HG02840 (cell line): ENCODE measurements at regions not wholly inside any gene's neighbourhood (a gene's known extent, or its start where the extent isn't known, plus 50 kb on each side); places are given as distances from the start of the nearest gene placed in this dataset.

Experiments
- ATAC-seq: cut with Tn5 transposase; IDR thresholded peaks from one replicate; pipeline ENCODE4 v1.9.1; 2021; ENCODE audit warnings: mild to moderate bottlenecking, moderate library complexity, moderate number of reproducible peaks; ENCODE audit not compliant: unreplicated experiment, low FRiP score

DNA sequence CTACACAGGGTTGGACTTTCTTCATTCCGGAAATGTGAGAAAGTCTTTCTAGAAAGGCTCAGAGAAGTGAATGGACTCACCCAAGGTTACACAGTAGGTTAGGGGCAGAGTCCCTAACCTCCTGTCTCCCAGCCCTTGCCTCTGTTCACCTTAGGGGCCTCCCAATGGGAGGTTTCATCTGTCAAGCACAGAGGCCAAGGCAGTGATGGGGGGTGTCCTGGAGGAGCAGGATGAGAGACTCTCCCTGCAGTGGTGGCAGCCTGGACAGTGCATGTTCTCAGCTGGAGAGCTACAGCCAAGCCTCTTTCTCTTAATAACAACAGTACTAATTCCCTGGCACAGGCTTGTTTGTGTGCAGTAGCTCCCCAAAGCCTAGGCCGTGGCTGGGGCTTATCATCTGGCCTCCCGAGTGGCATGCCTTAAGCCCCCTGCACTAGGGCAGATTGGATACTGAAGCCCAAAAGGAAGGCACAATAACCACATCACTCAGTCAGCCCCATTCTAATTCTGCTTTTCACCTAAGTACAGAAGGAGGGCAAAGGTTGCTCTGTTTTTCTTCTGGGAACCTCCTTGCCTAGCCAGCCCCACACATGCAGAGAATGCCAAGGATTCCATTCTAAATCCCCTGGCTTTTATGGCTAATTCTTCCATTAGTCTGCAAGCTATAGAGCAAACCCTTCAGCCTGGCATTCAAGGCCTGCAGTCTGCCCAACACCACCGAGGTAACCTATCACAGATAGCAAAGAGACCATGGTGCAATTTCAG, 50.2 kb upstream of the XPA start:
- ATAC-seq = no peak

DNA sequence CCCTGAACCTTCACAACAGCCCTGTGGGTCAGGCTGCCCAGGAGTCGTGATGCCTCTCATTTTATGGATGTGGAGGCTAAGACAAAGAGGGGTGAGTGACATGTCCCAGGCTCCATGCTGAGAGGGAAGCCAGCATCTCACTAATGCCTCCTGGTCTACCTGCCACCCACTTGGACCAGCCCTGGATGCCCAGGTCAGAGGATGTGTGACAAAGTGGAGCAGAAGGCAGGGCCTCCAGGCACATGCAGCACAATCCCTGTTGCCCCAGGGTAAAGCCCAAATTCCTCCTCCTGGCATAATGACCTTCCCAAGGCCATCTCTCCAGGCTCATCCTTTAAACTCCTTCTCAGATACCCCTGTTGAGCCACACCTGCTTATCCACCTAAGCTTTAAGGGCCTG, 51.4 kb upstream of the XPA start:
- ATAC-seq = no peak

DNA sequence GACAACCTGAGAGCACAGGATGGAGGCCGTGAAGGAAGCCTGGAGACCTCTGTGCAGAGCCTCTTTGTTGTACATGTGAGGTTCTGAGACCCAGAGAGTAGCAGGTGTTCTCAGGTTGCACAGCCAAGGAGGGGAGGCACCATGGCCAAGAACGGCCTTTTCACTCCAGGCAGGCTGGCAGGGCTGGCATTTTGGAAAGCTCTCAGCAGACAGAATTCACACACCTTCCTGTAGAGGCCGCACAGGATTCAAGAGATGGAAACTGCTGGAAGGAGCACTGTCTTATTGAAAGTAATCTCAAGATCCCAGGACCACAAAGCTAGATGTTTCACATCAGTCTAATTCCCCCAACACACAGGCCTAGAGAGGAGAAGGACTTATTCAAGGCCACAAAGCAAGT, 52.8 kb upstream of the XPA start:
- ATAC-seq = no peak

DNA sequence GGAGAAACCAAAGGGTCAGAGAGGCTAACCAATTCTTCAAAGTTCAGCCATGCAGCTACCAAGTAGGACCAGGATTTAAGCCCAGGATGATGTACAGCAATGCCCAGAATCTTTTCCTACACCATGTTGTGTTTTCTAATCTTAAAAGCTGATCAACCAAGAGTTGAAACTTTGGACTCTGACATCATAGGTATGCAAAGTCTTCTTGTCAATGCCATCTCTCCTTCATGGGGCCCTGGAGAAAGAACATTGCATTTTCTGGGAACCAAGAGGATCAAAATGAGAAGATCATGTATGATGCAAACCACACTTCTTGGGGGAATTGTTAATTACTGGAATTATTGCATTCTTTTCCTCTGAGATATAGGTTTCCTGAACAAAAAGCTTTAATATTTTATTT, 54.4 kb upstream of the XPA start:
- no peak for ATAC-seq

DNA sequence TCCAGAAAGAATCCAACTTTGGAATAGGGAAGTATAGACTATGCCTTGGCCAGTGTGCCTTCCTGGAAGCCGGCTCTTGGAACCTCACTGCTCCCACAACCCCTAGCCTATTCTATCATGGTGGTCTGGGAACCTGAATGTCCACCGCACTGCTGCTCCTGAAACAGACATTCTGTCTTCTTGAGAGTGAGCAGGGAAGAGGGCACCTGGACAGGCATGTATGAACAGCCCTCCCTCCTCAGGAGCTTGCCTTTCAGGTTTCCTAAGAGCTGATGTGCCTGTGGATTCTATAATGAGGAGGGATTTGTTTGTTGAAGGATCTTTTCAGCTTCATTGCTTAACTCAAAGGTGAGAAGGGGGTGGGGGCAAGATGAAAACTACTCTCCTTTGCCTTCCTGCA, 55.1 kb upstream of the XPA start:
- no peak for ATAC-seq

DNA sequence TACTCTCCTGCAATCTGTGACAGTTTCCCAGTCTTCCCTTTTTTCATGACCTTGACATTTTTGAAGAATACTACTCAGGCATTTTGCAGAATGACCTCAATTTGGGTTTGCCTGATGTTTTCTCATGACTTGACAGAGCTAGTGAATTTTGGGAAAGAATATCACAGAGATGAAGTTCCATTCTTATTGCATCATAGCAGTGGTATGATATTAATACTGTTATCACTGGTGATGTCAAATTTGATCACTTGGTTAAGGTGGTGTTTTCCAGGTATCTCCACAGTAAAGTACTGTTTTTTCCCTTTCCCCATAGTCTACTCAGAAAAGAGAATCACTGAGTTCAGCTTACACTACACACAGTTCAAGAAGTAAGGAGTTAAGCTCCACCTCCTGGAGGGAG, 56.2 kb upstream of the XPA start:
- ATAC-seq = no peak

DNA sequence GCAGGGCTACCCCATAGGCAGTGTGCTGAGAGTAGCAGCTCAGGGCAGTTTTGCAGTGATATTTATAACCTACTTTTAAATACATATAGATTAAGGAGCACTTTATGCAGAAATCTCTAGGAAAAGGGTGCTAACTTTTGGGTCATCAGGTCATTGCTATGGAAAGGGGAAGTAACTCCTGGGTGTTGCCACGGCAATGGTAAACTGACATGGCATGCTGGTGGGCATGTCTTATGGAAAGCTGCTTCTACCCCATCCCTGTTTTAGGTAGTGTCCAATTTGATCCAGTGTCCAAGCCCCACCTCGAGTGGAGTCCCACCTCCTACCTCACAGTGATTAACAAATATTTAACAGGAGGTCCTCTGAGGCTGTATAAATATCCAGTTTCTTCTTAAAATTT, 56.8 kb upstream of the XPA start:
- no peak for ATAC-seq

DNA sequence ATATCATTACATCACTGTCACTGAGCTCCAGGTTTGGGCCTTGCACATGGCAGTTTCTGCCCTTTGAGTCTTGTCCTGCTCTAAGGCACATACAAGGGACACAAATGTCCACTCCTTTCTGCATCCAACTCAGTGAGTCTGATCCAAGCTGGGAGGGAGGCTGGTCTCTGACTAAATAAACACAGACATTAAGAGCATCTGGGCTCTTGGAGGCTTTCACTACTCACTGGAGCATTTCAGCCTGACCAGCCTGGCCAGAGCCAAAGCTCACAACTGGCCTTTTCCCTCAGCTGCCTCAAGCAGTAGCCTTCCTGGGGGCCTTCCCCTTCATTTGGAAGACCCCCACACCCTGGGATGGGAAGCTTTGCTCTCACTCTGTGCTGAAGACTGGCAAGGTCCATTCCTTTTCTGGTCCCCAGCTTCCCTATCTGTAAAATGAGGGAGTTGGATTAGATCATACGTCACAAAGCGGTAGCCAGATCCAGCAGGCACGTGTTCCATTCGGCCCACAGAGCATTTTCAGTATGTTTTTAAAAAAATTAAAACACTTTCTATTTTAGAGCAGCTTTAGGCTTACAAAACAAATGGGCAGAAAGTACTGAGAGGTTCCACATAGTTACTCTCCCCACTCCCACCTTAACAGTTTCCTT, 58.6 kb upstream of the XPA start:
- no peak for ATAC-seq

DNA sequence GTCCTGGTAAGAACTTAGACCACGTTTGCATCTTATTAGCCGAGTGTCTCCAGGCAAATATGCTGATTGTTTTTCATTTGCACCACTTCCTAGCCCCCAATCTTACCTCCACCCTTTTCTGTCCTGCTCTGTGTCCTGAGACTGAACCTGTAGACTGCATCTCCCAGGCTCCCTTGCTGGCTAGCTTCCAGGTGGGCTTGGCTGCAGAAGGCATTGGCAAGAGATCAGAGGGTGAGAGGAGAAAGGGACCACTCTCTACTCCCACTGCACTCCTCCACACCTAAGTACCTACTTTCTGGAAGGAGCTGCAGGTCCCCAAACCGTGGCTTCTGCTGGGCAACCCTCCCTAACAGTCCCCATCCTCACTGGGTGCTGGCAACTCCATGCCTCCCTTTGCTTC, 59.9 kb upstream of the XPA start:
- no peak for ATAC-seq

DNA sequence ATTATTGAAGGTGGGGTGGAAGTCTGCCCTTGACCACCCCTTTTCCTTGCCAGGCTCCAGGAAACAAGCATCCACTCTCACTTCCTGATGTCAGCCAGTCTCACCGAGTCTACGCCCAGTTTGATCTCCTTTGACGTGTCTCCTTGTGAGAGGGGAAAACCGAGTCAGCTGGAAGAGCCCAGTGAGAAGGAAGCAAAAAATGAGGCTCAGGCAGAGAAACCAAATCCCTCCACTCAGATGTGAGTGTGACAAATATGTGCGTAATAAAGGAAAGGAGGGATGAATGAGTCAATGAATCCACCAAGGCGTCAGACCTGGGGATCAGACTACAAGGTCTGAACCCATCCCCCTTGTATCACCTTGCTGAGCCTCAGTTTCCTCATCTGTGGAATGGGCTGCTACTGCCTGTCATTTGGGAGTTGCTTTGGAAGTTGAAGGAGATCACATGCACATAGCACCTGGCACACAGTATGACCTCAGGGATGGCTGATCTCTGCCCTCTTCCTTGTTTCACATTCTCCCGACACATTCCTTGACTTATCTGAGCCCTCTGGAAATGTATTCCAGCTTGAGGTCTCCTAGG, 61.3 kb upstream of the XPA start:
- ATAC-seq = no peak

DNA sequence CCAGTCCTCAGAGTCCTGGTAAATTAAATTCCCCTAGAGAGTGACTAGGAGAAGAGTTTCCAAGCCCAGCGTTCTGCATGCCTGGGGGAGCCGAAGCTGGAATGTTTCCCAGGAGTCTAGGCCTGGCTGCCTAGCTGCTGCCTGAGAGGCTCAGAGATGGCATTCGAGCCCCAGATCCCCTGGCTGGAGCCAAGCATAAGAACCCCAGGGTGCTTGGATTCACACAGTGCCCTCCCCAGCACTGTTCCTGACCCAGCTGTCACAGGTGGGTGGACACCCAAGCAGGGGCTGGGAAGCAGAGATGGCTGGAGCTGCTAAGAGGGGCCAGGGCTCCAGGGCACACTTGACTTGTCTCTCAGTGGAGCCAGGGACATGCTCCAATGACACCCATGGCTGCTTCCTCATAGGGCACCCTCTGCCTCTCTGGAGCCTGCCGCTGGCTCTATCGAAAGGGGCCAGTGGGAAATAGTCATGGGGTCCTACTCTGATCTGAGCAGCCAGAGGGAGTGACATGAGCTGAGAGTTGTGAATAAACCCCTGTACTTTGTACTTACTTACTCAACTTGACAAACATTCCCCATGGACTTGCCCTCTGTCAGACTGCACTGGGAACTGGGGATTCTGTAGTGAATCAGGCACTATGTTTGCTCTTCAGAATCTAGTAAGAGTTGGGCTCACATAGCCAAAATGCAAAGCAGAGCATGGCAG, 62.6 kb upstream of the XPA start:
- ATAC-seq = no peak

DNA sequence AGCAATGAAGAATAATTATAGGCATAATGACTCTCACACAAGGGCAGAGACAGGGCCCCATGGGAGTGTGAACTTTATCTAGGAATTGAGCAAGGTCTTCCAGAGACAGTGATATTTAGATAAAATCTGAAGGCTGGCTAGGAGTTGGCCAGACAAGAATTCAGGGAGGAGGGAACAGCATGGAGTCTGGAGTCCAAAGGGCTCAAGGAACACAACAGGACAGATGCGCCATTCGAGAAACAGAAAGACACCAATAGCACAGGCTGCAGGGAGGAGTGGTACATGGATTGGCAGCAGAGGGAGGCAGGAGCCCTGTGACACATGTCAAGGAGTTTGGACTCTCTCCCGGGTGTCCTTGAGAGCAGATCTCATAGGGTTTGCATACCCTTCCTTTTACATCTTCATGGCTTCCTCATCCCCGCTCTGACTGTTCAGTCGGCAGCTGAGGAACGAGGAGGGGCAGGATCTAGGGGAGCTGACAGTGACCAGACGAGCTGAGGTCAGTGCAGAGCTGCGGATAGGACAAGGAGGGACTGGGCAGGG, 64.0 kb upstream of the XPA start:
- ATAC-seq = no peak

DNA sequence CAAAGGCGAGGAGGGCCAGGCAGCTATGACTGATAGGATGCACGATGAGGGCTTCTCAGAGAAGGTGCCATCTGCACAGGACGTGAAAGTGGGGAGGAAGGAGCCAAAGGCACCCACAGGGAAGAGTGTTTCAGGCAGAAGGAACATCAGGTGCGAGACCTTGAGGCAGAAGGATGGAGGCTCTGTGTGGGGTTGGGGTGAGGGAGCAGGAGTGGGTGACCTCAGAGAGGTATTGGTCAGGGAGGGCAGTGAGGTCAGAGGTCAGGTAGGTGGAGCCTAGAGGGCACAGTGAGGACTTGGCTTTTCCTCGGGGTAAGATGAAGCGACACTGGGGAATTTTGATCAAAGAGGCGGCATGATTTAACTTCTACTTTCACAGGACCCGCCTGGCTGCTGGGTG, 64.7 kb upstream of the XPA start:
- no peak for ATAC-seq

DNA sequence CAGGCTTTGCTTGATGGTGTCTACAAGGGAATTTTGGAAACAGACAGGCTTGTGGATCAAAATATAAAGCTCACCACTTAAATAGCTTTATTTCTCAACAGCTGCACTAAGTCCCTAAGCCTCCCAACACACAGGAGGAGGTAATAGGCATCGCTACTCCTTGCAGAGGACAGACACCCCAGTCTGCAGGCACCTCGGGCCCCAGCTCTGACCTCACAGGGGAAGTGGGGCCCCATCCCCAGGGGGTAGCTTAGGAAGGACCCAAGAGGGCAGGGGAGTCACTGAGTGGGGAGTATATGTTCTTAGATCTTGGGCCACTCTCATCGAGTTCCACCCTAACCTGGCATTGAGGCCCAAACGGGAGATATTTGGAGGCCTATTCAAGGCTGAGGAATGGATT, 66.7 kb upstream of the XPA start:
- ATAC-seq = no peak

DNA sequence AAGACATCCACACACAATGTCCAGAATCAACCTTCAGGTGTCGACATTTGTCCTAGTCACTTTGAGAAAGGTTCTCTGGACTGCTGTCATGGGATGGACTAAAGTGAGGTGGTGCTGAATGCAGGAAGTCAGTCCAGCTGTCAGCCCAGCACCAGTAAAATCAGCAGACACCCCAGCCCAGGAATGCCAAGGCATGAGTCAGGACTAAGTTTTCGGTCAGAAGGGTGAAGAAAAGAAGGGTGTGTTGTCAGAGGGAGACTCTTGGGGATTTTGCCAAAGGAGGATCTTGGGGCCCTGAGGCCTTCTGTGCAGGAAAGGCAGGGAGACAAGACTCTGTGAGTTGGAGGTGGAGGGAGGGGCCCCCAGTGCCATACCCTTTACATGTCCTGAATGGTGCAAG, 69.0 kb upstream of the XPA start:
- no peak for ATAC-seq

DNA sequence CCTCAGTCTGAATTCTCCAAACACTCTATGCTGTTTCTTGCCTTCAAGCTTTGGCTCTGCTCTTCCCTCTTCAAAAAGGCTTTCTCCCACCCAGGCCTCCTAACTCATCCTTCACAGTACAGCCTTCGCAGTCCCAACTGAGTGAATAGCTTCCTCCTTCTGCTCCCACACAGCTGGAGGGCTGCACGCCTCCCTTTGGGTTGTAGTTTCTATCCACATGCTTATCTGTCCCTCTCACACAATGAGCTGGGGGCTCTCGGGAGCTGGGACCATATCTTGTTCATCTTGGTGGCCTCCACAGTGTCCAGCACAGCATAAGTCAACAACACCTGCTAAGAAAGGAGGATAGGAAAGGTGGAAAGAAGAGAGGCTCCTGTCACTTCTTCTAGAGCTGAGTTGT, 69.5 kb upstream of the XPA start:
- no peak for ATAC-seq

DNA sequence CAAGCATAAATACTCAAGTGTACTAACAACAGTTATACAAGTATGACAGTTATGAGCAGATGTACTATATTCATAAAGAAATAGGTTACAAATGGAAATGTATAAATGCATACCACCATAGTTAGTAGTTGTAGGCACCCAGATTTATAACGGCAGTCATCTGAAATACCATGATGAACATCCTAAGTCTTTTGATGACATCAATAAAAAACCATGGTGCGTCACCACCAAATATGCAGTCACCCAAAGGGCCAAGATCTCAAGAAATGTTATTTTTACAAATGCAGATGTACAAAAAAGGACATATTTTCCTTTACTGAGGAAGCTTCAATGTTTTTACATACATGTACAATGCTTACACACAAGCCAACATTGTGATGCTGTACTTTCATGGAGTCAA, 70.8 kb upstream of the XPA start:
- no peak for ATAC-seq

DNA sequence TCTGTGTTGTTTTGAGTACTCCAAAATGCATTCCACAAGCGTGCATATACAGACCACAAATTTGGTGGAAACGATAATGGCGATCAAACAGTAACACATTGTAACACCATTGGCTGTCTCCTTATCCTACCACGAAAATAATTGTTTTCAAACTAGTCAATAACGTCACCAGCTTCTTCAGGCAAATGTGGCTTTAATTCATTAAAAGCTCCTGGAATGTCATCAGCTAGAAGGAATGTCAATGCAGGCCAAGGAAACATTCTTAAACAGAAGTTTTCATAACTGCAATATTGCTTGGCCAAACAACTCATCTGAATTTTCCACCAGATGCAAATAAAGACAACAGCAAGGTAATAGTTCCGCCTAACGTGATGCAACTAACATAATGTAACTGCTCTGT, 71.6 kb upstream of the XPA start:
- ATAC-seq = no peak

DNA sequence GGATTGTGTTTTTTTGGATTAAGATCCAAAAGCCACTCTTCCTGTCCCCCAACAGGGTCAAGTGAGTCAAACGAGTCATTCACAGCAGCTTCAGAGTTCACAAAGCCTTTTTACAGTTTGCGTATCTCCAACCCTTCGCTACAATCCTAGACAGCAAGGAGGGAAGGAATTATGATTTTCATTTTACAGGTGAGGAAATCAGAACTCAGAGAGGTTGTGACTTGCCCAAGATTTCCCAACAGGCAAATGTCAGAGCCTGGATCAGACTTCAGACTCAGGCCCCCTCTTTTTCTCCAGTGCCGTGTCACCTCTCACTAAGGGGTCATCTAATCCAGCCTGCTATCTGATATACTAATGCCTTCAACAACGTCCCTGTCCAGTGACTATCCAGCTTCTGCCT, 72.1 kb upstream of the XPA start:
- ATAC-seq = no peak

DNA sequence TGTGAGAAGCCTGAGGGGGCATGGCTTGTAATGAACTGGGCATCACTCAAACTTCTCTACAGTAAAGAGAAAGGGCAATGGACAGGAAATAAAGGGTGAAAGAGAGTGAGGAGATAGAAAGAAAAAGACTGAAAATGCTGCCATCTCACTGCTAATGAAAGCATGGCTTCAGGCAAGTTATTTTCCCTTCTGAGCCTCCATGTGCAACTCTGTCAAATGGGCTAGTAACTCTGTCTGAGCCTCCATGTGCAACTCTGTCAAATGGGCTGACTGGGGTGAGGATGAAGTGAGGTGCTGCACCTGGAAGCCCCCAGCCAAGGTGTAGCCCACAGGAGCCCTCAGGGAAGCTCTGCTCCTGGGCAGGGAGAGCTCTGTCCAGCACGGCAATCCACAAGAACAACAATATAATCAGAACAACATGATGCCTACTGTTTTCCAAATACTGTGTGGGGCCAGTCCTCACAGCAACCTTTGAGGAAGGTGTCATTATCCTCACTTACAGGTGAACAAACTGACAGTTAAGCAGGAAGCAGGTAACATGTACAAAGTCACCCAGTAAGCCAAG, 73.8 kb upstream of the XPA start:
- ATAC-seq = no peak

DNA sequence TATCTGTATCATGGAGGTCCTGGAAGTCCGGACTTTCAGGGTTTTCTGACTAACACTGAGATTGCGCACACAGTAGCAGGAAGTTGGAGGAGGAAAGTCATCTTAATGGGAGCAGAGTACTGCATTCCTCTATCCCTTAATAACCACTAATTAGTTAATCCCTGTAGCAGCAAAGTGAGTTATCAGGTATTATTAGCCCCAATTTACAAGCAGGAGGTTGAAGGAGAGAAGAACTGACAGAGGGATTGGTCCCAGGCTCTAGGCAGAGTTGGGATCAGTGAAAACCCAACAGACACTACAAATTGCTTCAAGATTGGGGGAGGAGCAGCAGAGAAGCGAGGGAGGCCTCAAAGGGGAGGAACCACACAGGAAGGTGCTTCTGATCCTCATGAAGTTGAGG, 74.5 kb upstream of the XPA start:
- no peak for ATAC-seq
